Stimulated activated CD4-positive, alpha-beta T cell treated with anti-CD3 and anti-CD28 coated beads, Interleukin-12 subunit alpha, Interleukin-12 subunit beta, amount 100 ng/mL, for 48 hours (primary cell): ENCODE measurements at regions not wholly inside any gene's neighbourhood (a gene's known extent, or its start where the extent isn't known, plus 50 kb on each side); places are given as distances from the start of the nearest gene placed in this dataset.

ENCODE experiments used
- DNase-seq, 3 donors: peaks; one replicate each; pipeline ENCODE4 v3.0.0-alpha.2; 2020; ENCODE audit warnings: low read depth in 2 of 3, low spot score in 1 of 3

- no peak for DNase-seq
These were observed 1435.6 kb upstream of the NUDT12 start for GRCh38 chr5:104998169-104998568.

- DNase-seq = no peak
These were observed 1424.5 kb upstream of the NUDT12 start for GRCh38 chr5:104987074-104987473.

- DNase-seq = no peak
These were observed 1414.9 kb upstream of the NUDT12 start for GRCh38 chr5:104977529-104977928.

DNA sequence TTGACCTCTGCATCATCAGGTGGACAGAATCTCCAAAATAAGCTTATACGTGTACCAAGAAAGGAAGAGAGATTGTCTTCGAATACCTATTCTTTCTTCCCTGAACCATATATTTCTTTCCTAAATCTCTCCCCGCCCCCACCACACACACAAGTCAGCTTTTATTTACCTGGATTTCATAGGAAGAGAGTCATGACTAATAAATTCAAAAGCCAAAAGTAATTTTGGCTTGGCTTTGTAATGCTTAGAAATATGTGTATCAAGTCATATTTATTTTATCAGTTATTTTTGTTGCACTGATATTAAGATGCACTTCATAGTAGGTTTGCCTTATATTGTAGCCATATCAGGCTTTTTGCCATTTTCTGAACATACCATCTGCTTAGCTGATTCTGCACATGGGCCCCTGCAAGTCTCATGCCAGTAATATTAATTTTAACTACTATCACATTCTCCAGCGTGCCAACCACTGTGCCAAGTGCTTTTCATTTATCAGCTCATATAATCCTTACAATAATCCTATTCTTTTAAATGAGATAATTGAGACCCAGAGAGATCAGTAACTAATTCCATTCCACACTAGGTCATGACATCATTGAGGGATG lies 1405.3 kb upstream of the NUDT12 start:
- DNase-seq = no peak

- DNase-seq = no peak
These were observed 1402.4 kb upstream of the NUDT12 start for GRCh38 chr5:104965006-104965405.

DNA sequence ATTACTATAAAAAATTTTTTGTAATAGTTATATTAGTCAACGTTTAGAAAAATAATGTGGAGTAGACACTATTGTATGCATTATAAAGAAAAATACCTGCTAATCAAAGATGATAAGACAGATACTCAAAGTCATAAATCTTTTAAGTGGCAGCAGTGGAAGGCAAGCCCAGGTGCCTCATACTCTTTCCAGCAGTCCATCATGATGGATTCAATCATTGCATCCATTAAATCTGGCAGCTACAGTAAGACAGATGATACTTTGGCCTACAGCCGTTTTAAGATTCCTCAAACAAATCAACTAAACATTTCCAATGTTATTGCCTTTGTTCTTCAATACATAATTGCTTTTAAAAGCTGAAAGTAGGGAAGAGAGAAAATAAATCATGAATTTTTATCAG lies 1392.9 kb upstream of the NUDT12 start:
- DNase-seq = no peak

GRCh38 chr5:104952876-104953275 lies 1390.3 kb upstream of the NUDT12 start:
- DNase-seq = no peak

- DNase-seq = no peak
These were observed 1389.2 kb upstream of the NUDT12 start for GRCh38 chr5:104951829-104952228.

DNA sequence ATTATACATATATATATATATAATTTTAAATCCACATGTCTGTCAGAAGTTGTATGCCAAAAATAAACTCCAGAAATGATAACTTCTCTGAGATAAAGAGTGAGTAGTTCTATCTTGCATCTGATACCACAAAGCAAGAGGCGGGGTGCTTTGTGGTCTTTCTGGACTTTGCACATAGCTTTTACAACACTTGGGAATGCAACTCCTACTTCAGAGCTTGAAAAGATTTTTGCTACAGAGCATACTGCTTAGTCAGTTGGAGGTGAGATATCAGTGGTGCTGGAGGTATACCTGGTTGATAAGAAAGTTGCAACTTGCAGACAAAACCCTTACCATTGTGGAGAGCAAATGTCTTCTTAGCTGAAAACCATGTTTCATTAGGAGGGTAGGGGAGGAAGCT lies 1384.5 kb upstream of the NUDT12 start:
- no peak for DNase-seq

GRCh38 chr5:104942735-104943134 lies 1380.1 kb upstream of the NUDT12 start:
- no peak for DNase-seq

DNA sequence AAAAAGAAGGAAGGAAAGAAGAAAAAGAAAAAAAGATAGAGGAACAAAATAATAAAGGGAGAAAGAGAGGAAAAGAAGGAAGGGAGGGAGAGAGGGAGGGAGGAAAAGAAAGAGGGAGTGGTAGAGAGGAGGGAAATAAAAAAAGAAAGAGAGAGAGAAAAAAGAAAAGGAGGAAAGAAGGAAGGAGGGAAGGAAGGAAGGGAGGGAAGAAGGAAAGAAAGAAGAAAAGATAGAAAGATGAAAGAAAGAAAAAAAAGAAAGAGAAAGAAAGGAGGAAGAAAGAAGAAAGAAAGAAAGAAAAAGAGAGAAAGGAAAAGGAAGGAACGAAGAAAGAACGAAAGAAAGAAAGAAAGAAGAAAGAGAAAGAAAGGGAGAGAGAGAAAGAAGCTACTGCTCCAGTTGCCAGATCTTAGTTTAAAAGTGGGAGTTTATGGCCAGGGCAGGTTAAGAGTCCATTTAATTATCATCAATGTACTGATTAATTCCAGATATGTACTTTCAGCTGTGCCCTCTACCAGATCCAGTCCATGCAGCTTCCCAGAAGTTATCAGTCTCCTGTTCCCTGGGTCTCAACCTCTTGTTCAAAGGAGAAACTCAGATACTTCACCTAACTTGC lies 1378.5 kb upstream of the NUDT12 start:
- DNase-seq = no peak

DNA sequence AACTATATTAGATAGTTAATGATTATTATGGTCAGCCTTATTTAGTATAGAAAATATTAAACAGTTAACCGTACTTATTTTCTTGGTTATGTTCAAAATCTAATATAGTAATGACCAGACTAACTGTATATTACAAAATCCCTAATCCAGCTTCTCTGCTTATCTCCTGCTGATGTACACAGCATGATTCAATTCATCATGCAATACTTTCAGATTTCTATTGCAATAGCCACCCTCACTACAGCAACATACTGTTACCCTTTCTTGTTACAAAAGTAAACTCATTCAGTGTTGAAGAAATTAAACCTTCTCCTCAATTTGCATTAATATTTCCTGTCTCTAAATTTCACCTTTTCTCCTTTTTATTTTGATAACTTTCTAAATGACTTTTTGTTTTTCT lies 1375.0 kb upstream of the NUDT12 start:
- DNase-seq = no peak

- DNase-seq = no peak
These were observed 1369.8 kb upstream of the NUDT12 start for GRCh38 chr5:104932431-104932830.

GRCh38 chr5:104928906-104929520 lies 1366.4 kb upstream of the NUDT12 start:
- DNase-seq = no peak

DNA sequence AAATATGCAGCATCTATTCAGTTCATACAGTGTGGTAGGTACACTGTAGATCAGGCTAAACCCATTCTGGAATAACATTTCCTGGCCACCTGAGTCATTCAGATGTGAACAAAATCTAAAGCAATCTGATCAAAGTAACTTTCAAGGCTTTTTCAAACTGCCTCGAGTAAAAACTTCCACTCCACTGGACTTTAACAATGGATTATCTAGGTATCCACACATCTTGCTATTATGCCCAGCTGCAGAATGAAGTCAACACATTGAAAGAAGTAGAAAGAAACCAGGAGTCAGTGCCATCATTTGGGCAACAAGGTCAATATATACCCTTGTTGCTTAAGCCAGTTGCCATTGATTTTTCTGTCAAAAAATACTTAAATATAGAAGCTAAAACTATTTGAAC lies 1352.6 kb upstream of the NUDT12 start:
- DNase-seq = no peak

GRCh38 chr5:104914536-104915070 lies 1352.0 kb upstream of the NUDT12 start:
- no peak for DNase-seq

DNA sequence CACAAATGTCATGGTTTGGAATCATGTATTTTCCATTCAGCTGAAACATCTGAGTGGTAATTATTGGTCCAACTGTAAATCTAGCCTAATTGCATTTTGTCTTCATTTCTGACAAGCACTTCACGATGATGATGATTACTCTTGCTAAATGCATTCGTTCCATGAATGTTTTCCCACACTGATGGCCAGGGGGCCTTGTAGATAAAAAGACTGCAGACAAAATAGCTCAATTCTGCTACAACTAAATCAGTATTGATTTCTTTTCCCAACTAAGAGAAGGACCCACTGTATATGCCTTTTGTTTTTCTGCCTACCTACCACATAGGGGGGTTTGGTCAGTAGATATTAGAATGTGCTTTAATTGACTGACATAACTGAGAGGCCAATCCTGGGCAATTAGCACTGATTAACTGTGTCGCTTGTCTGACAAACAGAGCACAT lies 1351.3 kb upstream of the NUDT12 start:
- no peak for DNase-seq

DNA sequence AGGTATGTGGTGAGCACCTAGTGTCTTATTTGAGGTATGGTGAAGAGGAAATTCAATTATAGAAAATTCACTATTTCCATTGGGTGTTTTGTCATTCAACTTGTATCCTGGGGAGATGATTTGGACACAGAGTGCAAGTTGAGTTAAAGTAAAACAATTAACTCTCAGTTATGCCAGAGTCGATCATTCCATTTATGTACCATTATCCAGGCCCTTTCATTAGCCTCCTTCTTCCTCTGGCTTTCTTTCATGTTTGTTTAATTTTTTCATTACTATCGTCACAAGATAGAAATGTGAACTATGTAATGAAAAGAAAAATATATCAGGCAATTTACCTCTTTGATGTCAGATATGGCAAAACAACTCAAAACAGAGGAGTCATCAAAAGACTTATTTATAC lies 1347.2 kb upstream of the NUDT12 start:
- DNase-seq = no peak

DNA sequence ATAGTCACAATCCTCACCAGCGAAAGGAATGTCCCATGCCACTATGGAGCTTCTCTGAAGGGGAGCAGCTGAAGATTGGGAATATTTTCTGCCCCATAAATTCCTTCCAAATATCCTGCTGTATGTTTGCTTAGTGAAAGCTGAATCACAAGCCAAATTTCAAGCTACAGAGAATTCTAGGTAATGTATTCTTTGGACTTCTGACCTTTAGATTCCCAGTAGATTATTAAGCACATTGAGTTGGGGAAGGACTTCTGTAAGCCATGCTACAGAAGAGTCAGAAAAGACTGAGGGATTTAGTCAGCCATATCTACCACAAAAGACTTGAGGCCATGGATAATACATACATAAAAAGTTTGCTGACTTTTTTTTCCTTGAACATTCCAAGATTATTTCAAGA lies 1342.0 kb upstream of the NUDT12 start:
- no peak for DNase-seq

GRCh38 chr5:104903941-104904340 lies 1341.4 kb upstream of the NUDT12 start:
- DNase-seq = no peak

GRCh38 chr5:104891596-104891995 lies 1329.0 kb upstream of the NUDT12 start:
- no peak for DNase-seq

DNA sequence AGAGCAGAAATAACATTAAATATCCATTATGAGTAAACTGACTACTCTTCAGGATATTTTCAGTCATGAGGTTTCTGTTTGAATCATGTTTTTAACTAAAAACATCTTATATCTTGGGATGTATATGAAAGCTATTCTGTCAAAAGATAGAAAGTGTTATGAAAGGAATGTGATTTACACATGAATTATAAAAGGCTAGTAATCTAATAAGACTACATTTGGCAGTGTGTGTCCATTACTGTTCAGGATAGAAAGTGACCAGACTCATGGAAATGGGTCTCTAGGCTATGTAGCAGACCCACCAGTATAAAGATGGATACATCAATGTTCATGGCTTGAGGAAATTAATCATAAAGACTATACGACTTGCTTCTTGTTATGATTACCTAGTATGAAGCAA lies 1328.2 kb upstream of the NUDT12 start:
- no peak for DNase-seq

DNA sequence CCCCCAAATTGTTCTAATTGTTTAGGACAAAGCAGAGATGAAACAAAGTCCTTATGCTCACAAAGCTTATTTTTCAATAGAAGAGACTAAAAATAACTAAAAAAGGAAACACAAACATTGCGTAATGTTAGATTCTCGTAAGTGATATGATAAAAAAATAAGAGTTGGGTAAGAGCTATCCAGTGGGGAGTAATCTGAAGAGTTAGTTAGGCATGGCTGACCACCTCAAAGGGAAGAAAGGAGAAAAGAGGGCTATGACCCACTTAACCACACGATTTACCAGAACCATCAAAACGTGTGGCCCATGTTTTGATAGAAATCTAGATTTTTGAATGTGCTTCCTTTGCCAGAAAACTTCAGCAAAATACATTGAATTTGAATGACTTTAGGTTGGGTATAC lies 1296.8 kb upstream of the NUDT12 start:
- DNase-seq = no peak
